ENCODE measurements at regions not wholly inside any gene's neighbourhood (a gene's known extent, or its start where the extent isn't known, plus 50 kb on each side); places are given as distances from the start of the nearest gene placed in this dataset.
"Not testable (repeated sequence)": the region's sequence is repeated elsewhere in the genome, so short reads cannot be mapped to it uniquely, and the experiment has no call there.

- DNase-seq: no peak
These were observed 264.6 kb upstream of the THUMPD2 start for GRCh38 chr2:40043641-40044040.

- no peak for DNase-seq
These were observed 264.1 kb upstream of the THUMPD2 start for GRCh38 chr2:40043191-40043590.

- peak; percentile 65 to 90 (median 78) for DNase-seq
These were observed 262.6 kb upstream of the THUMPD2 start for GRCh38 chr2:40041422-40042382.

- DNase-seq: peak in 2 of 4 experiments; percentile 40 to 42
These were observed 260.5 kb upstream of the THUMPD2 start for GRCh38 chr2:40039549-40039948.

- no peak for DNase-seq
These were observed 259.6 kb upstream of the THUMPD2 start for GRCh38 chr2:40038646-40039045.

GRCh38 chr2:40037303-40037702, 258.2 kb upstream of the THUMPD2 start:
- peak; percentile 67 to 86 (median 82) for DNase-seq

GRCh38 chr2:40036241-40036640, 257.2 kb upstream of the THUMPD2 start:
- DNase-seq: no peak

- DNase-seq: no peak
These were observed 255.7 kb upstream of the THUMPD2 start for GRCh38 chr2:40034801-40035200.

GRCh38 chr2:40034198-40034597, 255.1 kb upstream of the THUMPD2 start:
- peak in 1 of 4 experiments; percentile 14 for DNase-seq

- no peak for DNase-seq
These were observed 254.7 kb upstream of the THUMPD2 start for GRCh38 chr2:40033781-40034180.

- DNase-seq: no peak
These were observed 253.7 kb upstream of the THUMPD2 start for GRCh38 chr2:40032650-40033319.

- DNase-seq: no peak
These were observed 251.5 kb upstream of the THUMPD2 start for GRCh38 chr2:40030456-40030975.

GRCh38 chr2:40028792-40029488, 249.9 kb upstream of the THUMPD2 start:
- peak; percentile 6 to 70 (median 38) for DNase-seq

GRCh38 chr2:40027968-40028367, 248.9 kb upstream of the THUMPD2 start:
- no peak for DNase-seq

GRCh38 chr2:40025276-40025675, 246.2 kb upstream of the THUMPD2 start:
- DNase-seq: not testable (repeated sequence)

GRCh38 chr2:40020997-40021396, 241.9 kb upstream of the THUMPD2 start:
- no peak for DNase-seq

- DNase-seq: no peak
These were observed 237.3 kb upstream of the THUMPD2 start for GRCh38 chr2:40016151-40016885.

- not testable (repeated sequence) for DNase-seq
These were observed 234.9 kb upstream of the THUMPD2 start for GRCh38 chr2:40013962-40014361.

GRCh38 chr2:40004336-40004735, 225.3 kb upstream of the THUMPD2 start:
- no peak for DNase-seq

- no peak for DNase-seq
These were observed 223.3 kb upstream of the THUMPD2 start for GRCh38 chr2:40002339-40002738.

GRCh38 chr2:39999864-40000263, 220.8 kb upstream of the THUMPD2 start:
- DNase-seq: no peak

GRCh38 chr2:39998617-39999016, 219.6 kb upstream of the THUMPD2 start:
- DNase-seq: no peak

Measured in suppressor macrophage (primary cell).